H9 (cell line): ENCODE measurements at regions not wholly inside any gene's neighbourhood (a gene's known extent, or its start where the extent isn't known, plus 50 kb on each side); places are given as distances from the start of the nearest gene placed in this dataset.

ENCODE experiments used
- DNase-seq: peaks from one replicate; pipeline ENCODE4 v3.0.0-alpha.2; 2017
- H2AFZ ChIP-seq: one replicate; pipeline ENCODE4 v1.6.1; 2013; ENCODE audit warnings: mild to moderate bottlenecking, low read length, control low read depth, moderate library complexity
- H2AK5ac ChIP-seq: 2 replicates; pipeline ENCODE4 v1.6.1; 2013; ENCODE audit warnings: low read length, control low read depth, mixed read lengths; ENCODE audit not compliant: insufficient read length
- H2BK120ac ChIP-seq: one replicate; pipeline ENCODE4 v1.6.1; 2013; ENCODE audit warnings: low read depth, mild to moderate bottlenecking, low read length, control low read depth, inconsistent platforms; ENCODE audit not compliant: poor library complexity, severe bottlenecking
- H2BK12ac ChIP-seq: 2 replicates; pipeline ENCODE4 v1.6.1; 2013; ENCODE audit warnings: low read length, control low read depth, mixed read lengths, low read depth; ENCODE audit not compliant: insufficient read length
- H2BK15ac ChIP-seq: 2 replicates; pipeline ENCODE4 v1.6.1; 2013; ENCODE audit warnings: low read depth, low read length, control low read depth
- H2BK20ac ChIP-seq: one replicate; pipeline ENCODE4 v1.6.1; 2013; ENCODE audit warnings: low read depth, mild to moderate bottlenecking, low read length, control low read depth, inconsistent platforms; ENCODE audit not compliant: poor library complexity, severe bottlenecking
- H2BK5ac ChIP-seq: 2 replicates; pipeline ENCODE4 v1.6.1; 2013; ENCODE audit warnings: low read length, control low read depth, mixed read lengths; ENCODE audit not compliant: insufficient read length
- H3K14ac ChIP-seq: 2 replicates; pipeline ENCODE4 v1.6.1; 2013; ENCODE audit warnings: low read length, control low read depth; ENCODE audit not compliant: insufficient read depth
- H3K18ac ChIP-seq: 2 replicates; pipeline ENCODE4 v1.6.1; 2013; ENCODE audit warnings: low read depth, mild to moderate bottlenecking, mixed read lengths, low read length, control low read depth; ENCODE audit not compliant: insufficient read length
- H3K23ac ChIP-seq: 2 replicates; pipeline ENCODE4 v1.6.1; 2013; ENCODE audit warnings: low read length, control low read depth, mixed read lengths, low read depth; ENCODE audit not compliant: insufficient read length
- H3K23me2 ChIP-seq: 2 replicates; pipeline ENCODE4 v1.6.1; 2013; ENCODE audit warnings: low read depth, mild to moderate bottlenecking, mixed read lengths, low read length, control low read depth; ENCODE audit not compliant: insufficient read length, poor library complexity, severe bottlenecking
- H3K27ac ChIP-seq: 2 replicates; pipeline ENCODE4 v1.5.1; 2013; ENCODE audit warnings: low read length, control low read depth, mixed read lengths, low read depth; ENCODE audit not compliant: insufficient read length
- H3K27me3 ChIP-seq: 2 replicates; pipeline ENCODE4 v1.6.1; 2013; ENCODE audit warnings: low read length, control low read depth, inconsistent platforms; ENCODE audit not compliant: insufficient read depth
- H3K4ac ChIP-seq: 2 replicates; pipeline ENCODE4 v1.6.1; 2013; ENCODE audit warnings: low read depth, mild to moderate bottlenecking, control low read depth, inconsistent platforms, low read length, moderate library complexity
- H3K4me1 ChIP-seq: 2 replicates; pipeline ENCODE4 v1.6.1; 2013; ENCODE audit warnings: low read length, control low read depth, inconsistent platforms; ENCODE audit not compliant: insufficient read depth
- H3K4me2 ChIP-seq: 2 replicates; pipeline ENCODE4 v1.6.1; 2013; ENCODE audit warnings: low read length, control low read depth, mixed read lengths; ENCODE audit not compliant: insufficient read length, insufficient read depth
- H3K56ac ChIP-seq: 2 replicates; pipeline ENCODE4 v1.6.1; 2013; ENCODE audit warnings: low read depth, mild to moderate bottlenecking, mixed read lengths, low read length, control low read depth; ENCODE audit not compliant: insufficient read length
- H3K79me1 ChIP-seq: 2 replicates; pipeline ENCODE4 v1.6.1; 2013; ENCODE audit warnings: low read depth, mild to moderate bottlenecking, moderate library complexity, low read length, control low read depth, inconsistent platforms; ENCODE audit not compliant: insufficient read depth, poor library complexity, severe bottlenecking
- H3K79me2 ChIP-seq: 2 replicates; pipeline ENCODE4 v1.6.1; 2013; ENCODE audit warnings: low read length, control low read depth, inconsistent platforms; ENCODE audit not compliant: insufficient read depth
- H3K9ac ChIP-seq: 2 replicates; pipeline ENCODE4 v1.6.1; 2013; ENCODE audit warnings: low read length, control low read depth, mixed read lengths; ENCODE audit not compliant: insufficient read length; ENCODE audit errors: extremely low read depth
- H3K9me3 ChIP-seq: one replicate; pipeline ENCODE4 v1.6.1; 2013; ENCODE audit warnings: low read depth, low read length, inconsistent platforms; ENCODE audit not compliant: control insufficient read depth
- H3T11ph ChIP-seq: one replicate; pipeline ENCODE4 v1.6.1; 2013; ENCODE audit warnings: mild to moderate bottlenecking, low read length, control low read depth, inconsistent platforms
- H4K20me1 ChIP-seq: one replicate; pipeline ENCODE4 v1.6.1; 2013; ENCODE audit not compliant: control insufficient read depth, insufficient read length, insufficient read depth
- H4K5ac ChIP-seq: 2 replicates; pipeline ENCODE4 v1.6.1; 2013; ENCODE audit warnings: low read depth, mild to moderate bottlenecking, mixed read lengths, low read length, control low read depth; ENCODE audit not compliant: insufficient read length
- H4K8ac ChIP-seq: replicated peaks from 2 replicates; pipeline ENCODE4 v1.6.1; 2013; ENCODE audit warnings: low read length, control low read depth, mixed read lengths, low read depth; ENCODE audit not compliant: insufficient read length
- H4K91ac ChIP-seq: 2 replicates; pipeline ENCODE4 v1.6.1; 2013; ENCODE audit warnings: low read depth, mild to moderate bottlenecking, moderate library complexity, mixed read lengths, low read length, control low read depth; ENCODE audit not compliant: insufficient read length
- H3K27ac Mint-ChIP-seq, 3 experiments: 2 replicates in 2 of 3; 3 replicates in 1 of 3; pipeline ENCODE4 v1.8.0; 2020 to 2021; ENCODE audit warnings: mixed read lengths in 3 of 3, mild to moderate bottlenecking in 1 of 3, moderate library complexity in 1 of 3
- H3K27me3 Mint-ChIP-seq: 2 replicates; pipeline ENCODE4 v1.8.0; 2021; ENCODE audit warnings: low read depth, mild to moderate bottlenecking, moderate library complexity, mixed read lengths
- H3K36me3 Mint-ChIP-seq, 3 experiments: 2 replicates in 2 of 3; 3 replicates in 1 of 3; pipeline ENCODE4 v1.8.0; 2020 to 2021; ENCODE audit warnings: low read depth in 3 of 3, mixed read lengths in 3 of 3; ENCODE audit not compliant: insufficient read depth in 1 of 3
- H3K4me1 Mint-ChIP-seq, 2 experiments: 2 replicates each; pipeline ENCODE4 v1.8.0; 2020; ENCODE audit warnings: mixed read lengths in 2 of 2
- H3K4me3 Mint-ChIP-seq, 2 experiments: 2 replicates in 1 of 2; 3 replicates in 1 of 2; pipeline ENCODE4 v1.8.0; 2020 to 2021; ENCODE audit warnings: mild to moderate bottlenecking in 2 of 2, mixed read lengths in 2 of 2, moderate library complexity in 1 of 2
- H3K9me3 Mint-ChIP-seq, 2 experiments: 2 replicates in 1 of 2; 3 replicates in 1 of 2; pipeline ENCODE4 v1.8.0; 2020; ENCODE audit warnings: mild to moderate bottlenecking in 2 of 2, mixed read lengths in 2 of 2, moderate library complexity in 1 of 2
- CTCF ChIP-seq: fragments of 200-600 bp; sonication (generic); conservative IDR thresholded peaks from 3 replicates; pipeline ENCODE4 v1.8.0; 2021; ENCODE audit warnings: antibody characterized with exemption, mild to moderate bottlenecking

- DNase-seq = no peak
- no peak overlapping the region for H3K18ac ChIP-seq
- no peaks in the 10 kb centered on the region for H4K20me1 ChIP-seq
- no peak overlapping the region for H2AFZ ChIP-seq
- H2BK15ac ChIP-seq = no peak overlapping the region
- H2BK120ac ChIP-seq = no peak overlapping the region
- no peaks in the 10 kb centered on the region for H3K23me2 ChIP-seq
- no peak overlapping the region for H4K8ac ChIP-seq
- no peak overlapping the region for H3K4me2 ChIP-seq
- no peak overlapping the region for H3K14ac ChIP-seq
- no peak overlapping the region for H3K27ac Mint-ChIP-seq
- no peak overlapping the region for H3K56ac ChIP-seq
- no peak overlapping the region for H2BK20ac ChIP-seq
- H4K5ac ChIP-seq = no peak overlapping the region
- no peak overlapping the region for H3K9ac ChIP-seq
- no peak overlapping the region for H3K4ac ChIP-seq
- TF ChIP-seq CTCF = no peak
- H3K4me1 ChIP-seq = no peaks in the 10 kb centered on the region; the same call in 1 of the 2 replicates
- no peak overlapping the region for H4K91ac ChIP-seq
- H3K9me3 Mint-ChIP-seq = no peaks in the 10 kb centered on the region
- no peak overlapping the region for H3K27ac ChIP-seq
- H2BK12ac ChIP-seq = no peak overlapping the region
- H3T11ph ChIP-seq = no peak overlapping the region
- no peaks in the 10 kb centered on the region for H3K79me1 ChIP-seq
- H2AK5ac ChIP-seq = no peak overlapping the region
- peaks cover 25 to 30% of the 10 kb centered on the region in 2 experiments for H3K4me1 Mint-ChIP-seq
- H3K9me3 ChIP-seq = no peaks in the 10 kb centered on the region
- no peak overlapping the region for H3K4me3 Mint-ChIP-seq
- no peaks in the 10 kb centered on the region; a peak in 1 of 7 replicates for H3K36me3 Mint-ChIP-seq
- no peak overlapping the region for H2BK5ac ChIP-seq
- H3K27me3 Mint-ChIP-seq = no peaks in the 10 kb centered on the region
- no peak overlapping the region for H3K23ac ChIP-seq
- no peaks in the 10 kb centered on the region for H3K27me3 ChIP-seq
- no peaks in the 10 kb centered on the region for H3K79me2 ChIP-seq
Measured at GRCh38 chr18:41577529-41577928, 377.5 kb upstream of the PIK3C3 start.
